Calu3 (cell line): ENCODE measurements at regions not wholly inside any gene's neighbourhood (a gene's known extent, or its start where the extent isn't known, plus 50 kb on each side); places are given as distances from the start of the nearest gene placed in this dataset.

Experiments
- BruUV-seq: library from RNA; stranded (reverse); fragments of 400-500 nt; replicated peaks from 2 replicates; lab custom pipeline; 2021; lab: Mats Ljungman, UMichigan
- CTCF ChIA-PET: fragments of 300-600 bp; sonication (Branson Sonifier 250); formaldehyde crosslinking; loops from one replicate; lab custom pipeline; 2022; ENCODE audit warnings: antibody characterized with exemption; lab: Charles Lee
- DNase-seq: peaks from one replicate; pipeline ENCODE4 v3.0.0; 2022
- H3K27ac Mint-ChIP-seq: one replicate; pipeline ENCODE4 v1.8.0; 2022; ENCODE audit warnings: mixed read lengths; ENCODE audit not compliant: unreplicated experiment
- H3K27me3 Mint-ChIP-seq: one replicate; pipeline ENCODE4 v1.8.0; 2022; ENCODE audit warnings: mixed read lengths; ENCODE audit not compliant: unreplicated experiment
- H3K36me3 Mint-ChIP-seq: one replicate; pipeline ENCODE4 v1.8.0; 2022; ENCODE audit warnings: mild to moderate bottlenecking, moderate library complexity, mixed read lengths; ENCODE audit not compliant: insufficient read depth, unreplicated experiment
- H3K4me1 Mint-ChIP-seq: one replicate; pipeline ENCODE4 v1.8.0; 2022; ENCODE audit warnings: mild to moderate bottlenecking, low read depth, mixed read lengths; ENCODE audit not compliant: unreplicated experiment
- H3K4me3 Mint-ChIP-seq: one replicate; pipeline ENCODE4 v1.8.0; 2022; ENCODE audit warnings: mild to moderate bottlenecking, low read depth, moderate library complexity, mixed read lengths; ENCODE audit not compliant: unreplicated experiment
- H3K9me3 Mint-ChIP-seq: one replicate; pipeline ENCODE4 v1.8.0; 2022; ENCODE audit warnings: low read depth, mixed read lengths; ENCODE audit not compliant: unreplicated experiment
- CTCF ChIP-seq: fragments of 200-600 bp; IDR thresholded peaks from one replicate; pipeline ENCODE4 v1.8.0; 2022; ENCODE audit warnings: antibody characterized with exemption; ENCODE audit not compliant: unreplicated experiment
- intact Hi-C: fragments of 100-400 bp; cut with micrococcal nuclease; formaldehyde crosslinking; loops from one replicate; pipeline ENCODE4 v1.10.0; 2022; ENCODE audit not compliant: unreplicated experiment

GRCh38 chr6:91566467-91566866 is 979.6 kb upstream of the MAP3K7 start:
- H3K4me3 Mint-ChIP-seq = no peak overlapping the region
- CTCF ChIA-PET = no interaction called here
- no TSS peak for BruUV-seq
- H3K4me1 Mint-ChIP-seq = no peaks in the 10 kb centered on the region
- no peak overlapping the region for H3K27ac Mint-ChIP-seq
- intact Hi-C loops = no loop called here
- no peak for TF ChIP-seq CTCF
- DNase-seq = no peak
- H3K27me3 Mint-ChIP-seq = no peaks in the 10 kb centered on the region
- peaks cover 8% of the 10 kb centered on the region for H3K9me3 Mint-ChIP-seq
- H3K36me3 Mint-ChIP-seq = no peaks in the 10 kb centered on the region

GRCh38 chr6:91565207-91565606 is 978.3 kb upstream of the MAP3K7 start:
- H3K4me1 Mint-ChIP-seq = no peaks in the 10 kb centered on the region

GRCh38 chr6:91562955-91563354 is 976.1 kb upstream of the MAP3K7 start:
- Mint-ChIP-seq H3K27ac (no peak overlapping the region), H3K9me3 (peaks cover 11% of the 10 kb centered on the region), H3K36me3 (no peaks in the 10 kb centered on the region), H3K4me3 (no peak overlapping the region), H3K4me1 (no peaks in the 10 kb centered on the region), H3K27me3 (no peaks in the 10 kb centered on the region)
- CTCF ChIA-PET = no interaction called here
- intact Hi-C loops = no loop called here
- DNase-seq = no peak
- no peak for TF ChIP-seq CTCF
- BruUV-seq = no TSS peak

More at GRCh38 chr6:91565207-91565606, 978.3 kb upstream of the MAP3K7 start:
- H3K9me3 Mint-ChIP-seq = peaks cover 11% of the 10 kb centered on the region
- no peak for TF ChIP-seq CTCF
- H3K27me3 Mint-ChIP-seq = no peaks in the 10 kb centered on the region
- CTCF ChIA-PET = no interaction called here
- no peak for DNase-seq
- no peak overlapping the region for H3K4me3 Mint-ChIP-seq
- no peaks in the 10 kb centered on the region for H3K36me3 Mint-ChIP-seq
- no TSS peak for BruUV-seq
- H3K27ac Mint-ChIP-seq = no peak overlapping the region
- intact Hi-C loops = no loop called here

- H3K9me3 Mint-ChIP-seq = peaks cover 10% of the 10 kb centered on the region
- intact Hi-C loops = no loop called here
Observed at GRCh38 chr6:91560409-91560808, 973.5 kb upstream of the MAP3K7 start.

More at GRCh38 chr6:91560409-91560808, 973.5 kb upstream of the MAP3K7 start:
- H3K36me3 Mint-ChIP-seq = no peaks in the 10 kb centered on the region
- H3K27ac Mint-ChIP-seq = no peak overlapping the region
- no peaks in the 10 kb centered on the region for H3K27me3 Mint-ChIP-seq
- BruUV-seq = no TSS peak
- no peaks in the 10 kb centered on the region for H3K4me1 Mint-ChIP-seq
- H3K4me3 Mint-ChIP-seq = no peak overlapping the region
- no peak for DNase-seq
- TF ChIP-seq CTCF = no peak
- CTCF ChIA-PET = no interaction called here
